Common myeloid progenitor, CD34-positive (primary cell): ENCODE measurements at regions not wholly inside any gene's neighbourhood (a gene's known extent, or its start where the extent isn't known, plus 50 kb on each side); places are given as distances from the start of the nearest gene placed in this dataset.
"Not testable (repeated sequence)": the region's sequence is repeated elsewhere in the genome, so short reads cannot be mapped to it uniquely, and the experiment has no call there.

Experiments used
- CTCF ChIA-PET: fragments of 350-600 bp; sonication (Branson Sonifier 250); formaldehyde crosslinking; loops from one replicate; lab custom pipeline; 2021; ENCODE audit warnings: antibody characterized with exemption; lab: Charles Lee
- POLR2A ChIA-PET: fragments of 350-600 bp; sonication (Branson Sonifier 250); formaldehyde crosslinking; loops from one replicate; lab custom pipeline; 2021; ENCODE audit warnings: antibody characterized with exemption; lab: Charles Lee
- DNase-seq, 3 donors: peaks; one replicate each; pipeline versions ENCODE4 v3.0.0 to v3.0.0-alpha.2; 2013
- H3K27ac ChIP-seq, 2 experiments: 1 replicate in 1 of 2; 2 replicates in 1 of 2; pipeline ENCODE4 v1.7.0; 2013; ENCODE audit warnings: inconsistent platforms in 2 of 2, low read length in 2 of 2, mild to moderate bottlenecking in 2 of 2, low read depth in 1 of 2, moderate library complexity in 1 of 2; ENCODE audit not compliant: severe bottlenecking in 2 of 2, insufficient read depth in 1 of 2, poor library complexity in 1 of 2
- H3K27me3 ChIP-seq, 5 experiments: replicated peaks in 2 of 5; 1 replicate in 3 of 5; 2 replicates in 2 of 5; pipeline versions ENCODE4 v1.6.1 to v1.7.0; 2013; ENCODE audit warnings: low read length in 4 of 5, mild to moderate bottlenecking in 2 of 5, moderate library complexity in 2 of 5, inconsistent platforms in 1 of 5; ENCODE audit not compliant: insufficient read depth in 5 of 5, control insufficient read depth in 4 of 5
- H3K36me3 ChIP-seq, 4 experiments: 1 replicate in 2 of 4; 2 replicates in 2 of 4; pipeline versions ENCODE4 v1.6.1 to v1.7.0; 2013; ENCODE audit warnings: low read length in 3 of 4, control low read depth in 1 of 4, mild to moderate bottlenecking in 1 of 4; ENCODE audit not compliant: control insufficient read depth in 4 of 4, insufficient read depth in 4 of 4
- H3K4me1 ChIP-seq, 4 experiments: 1 replicate in 3 of 4; 2 replicates in 1 of 4; pipeline versions ENCODE4 v1.6.1 to v1.7.1; 2013; ENCODE audit warnings: low read length in 3 of 4, mild to moderate bottlenecking in 3 of 4, control low read depth in 1 of 4, inconsistent platforms in 1 of 4, moderate library complexity in 1 of 4; ENCODE audit not compliant: control insufficient read depth in 4 of 4, insufficient read depth in 4 of 4; ENCODE audit errors: control extremely low read depth in 1 of 4
- H3K4me3 ChIP-seq, 7 experiments: 1 replicate in 4 of 7; 2 replicates in 3 of 7; pipeline versions ENCODE4 v1.5.1 to v1.7.0; 2013; ENCODE audit warnings: mild to moderate bottlenecking in 7 of 7, low read length in 6 of 7, moderate library complexity in 6 of 7, inconsistent platforms in 2 of 7, low read depth in 2 of 7, control low read depth in 1 of 7; ENCODE audit not compliant: insufficient read depth in 4 of 7, control insufficient read depth in 1 of 7; ENCODE audit errors: extremely low read depth in 1 of 7
- H3K9me3 ChIP-seq, 5 experiments: 1 replicate in 4 of 5; 2 replicates in 1 of 5; pipeline versions ENCODE4 v1.6.1 to v1.7.1; 2013; ENCODE audit warnings: low read length in 4 of 5, mild to moderate bottlenecking in 2 of 5, inconsistent platforms in 1 of 5, low read depth in 1 of 5, moderate library complexity in 1 of 5; ENCODE audit not compliant: control insufficient read depth in 4 of 5, insufficient read depth in 2 of 5; ENCODE audit errors: control extremely low read depth in 1 of 5
- WGBS: methylation state at CpG from one replicate; pipeline ENCODE4 v1.1.5; 2013; ENCODE audit not compliant: insufficient coverage; 5-methylcytosine and 5-hydroxymethylcytosine counted together

DNA sequence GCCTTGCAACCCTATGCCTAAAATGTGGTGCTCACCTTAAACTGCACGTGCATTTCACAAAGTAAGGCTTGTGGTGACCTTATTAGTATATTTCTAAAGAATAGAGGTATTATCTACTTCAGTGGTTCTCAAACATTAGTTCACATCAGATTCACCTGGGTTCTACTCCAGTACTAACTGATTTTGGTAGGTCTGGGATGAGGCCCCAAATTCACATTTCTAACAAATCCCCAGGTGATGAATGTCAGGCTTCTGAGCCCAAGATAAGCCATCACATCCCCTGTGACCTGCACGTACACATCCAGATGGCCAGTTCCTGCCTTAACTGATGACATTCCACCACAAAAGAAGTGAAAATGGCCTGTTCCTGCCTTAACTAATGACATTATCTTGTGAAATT, 329.1 kb upstream of the KCNMB2 start:
- H3K27ac ChIP-seq, H3K4me3 ChIP-seq, H3K4me1 ChIP-seq, POLR2A ChIA-PET, CTCF ChIA-PET, H3K9me3 ChIP-seq, DNase-seq, H3K27me3 ChIP-seq, H3K36me3 ChIP-seq: not testable (repeated sequence)
- WGBS: no CpG with 5 or more reads among the region's 2 CpGs

DNA sequence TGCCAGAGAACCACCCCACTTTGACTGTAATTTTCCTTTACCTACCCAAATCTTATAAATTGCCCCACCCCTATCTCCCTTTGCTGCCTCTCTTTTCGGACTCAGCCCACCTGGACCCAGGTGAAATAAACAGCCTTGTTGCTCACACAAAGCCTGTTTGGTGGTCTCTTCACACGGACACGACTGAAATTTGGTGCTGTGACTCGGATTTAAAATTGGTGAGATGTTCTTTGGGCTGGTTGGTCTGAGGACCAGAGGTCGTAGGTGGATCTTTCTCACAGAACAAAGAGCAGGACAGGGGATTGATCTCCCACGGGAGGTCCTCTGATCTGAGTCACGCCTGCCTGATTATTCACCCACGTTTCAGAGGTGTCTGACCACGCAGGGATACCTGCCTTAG, 328.6 kb upstream of the KCNMB2 start:
- H3K9me3 ChIP-seq, H3K4me3 ChIP-seq, DNase-seq, CTCF ChIA-PET, POLR2A ChIA-PET, H3K36me3 ChIP-seq, H3K4me1 ChIP-seq, H3K27ac ChIP-seq, H3K27me3 ChIP-seq: not testable (repeated sequence)
- WGBS: 98% methylated on average over 9 of the region's 9 CpGs

- POLR2A ChIA-PET, CTCF ChIA-PET, DNase-seq: not testable (repeated sequence)
These were observed 327.1 kb upstream of the KCNMB2 start for GRCh38 chr3:178209116-178209515.

GRCh38 chr3:178209618-178210017, 326.6 kb upstream of the KCNMB2 start:
- POLR2A ChIA-PET, H3K4me1 ChIP-seq, H3K27ac ChIP-seq, H3K9me3 ChIP-seq, DNase-seq, H3K27me3 ChIP-seq, CTCF ChIA-PET, H3K36me3 ChIP-seq, H3K4me3 ChIP-seq: not testable (repeated sequence)
- WGBS: 83% methylated on average over 2 of the region's 2 CpGs

More at GRCh38 chr3:178209116-178209515, 327.1 kb upstream of the KCNMB2 start:
- 100% methylated on average over 1 of the region's 1 CpG for WGBS
- H3K27ac ChIP-seq, H3K9me3 ChIP-seq, H3K36me3 ChIP-seq, H3K27me3 ChIP-seq, H3K4me3 ChIP-seq, H3K4me1 ChIP-seq: not testable (repeated sequence)

DNA sequence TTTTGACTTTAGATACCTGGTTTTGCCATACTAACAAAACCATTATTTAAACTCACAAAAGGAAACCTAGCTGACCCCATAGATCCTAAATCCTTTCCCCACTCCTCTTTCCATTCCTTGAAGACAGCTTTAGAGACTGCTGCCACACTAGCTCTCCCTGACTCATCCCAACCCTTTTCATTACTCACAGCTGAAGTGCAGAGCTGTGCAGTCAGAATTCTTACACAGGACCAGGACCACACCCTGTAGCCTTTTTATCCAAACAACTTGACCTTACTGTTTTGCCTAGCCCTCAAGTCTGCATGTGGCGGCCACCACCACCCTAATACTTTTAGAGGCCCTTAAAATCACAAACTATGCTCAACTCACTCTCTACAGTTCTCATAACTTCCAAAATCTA, 325.1 kb upstream of the KCNMB2 start:
- H3K4me1 ChIP-seq, H3K36me3 ChIP-seq, H3K27me3 ChIP-seq, H3K4me3 ChIP-seq, CTCF ChIA-PET, H3K27ac ChIP-seq, H3K9me3 ChIP-seq, POLR2A ChIA-PET, DNase-seq: not testable (repeated sequence)
- WGBS: 100% methylated on average over 1 of the region's 1 CpG

DNA sequence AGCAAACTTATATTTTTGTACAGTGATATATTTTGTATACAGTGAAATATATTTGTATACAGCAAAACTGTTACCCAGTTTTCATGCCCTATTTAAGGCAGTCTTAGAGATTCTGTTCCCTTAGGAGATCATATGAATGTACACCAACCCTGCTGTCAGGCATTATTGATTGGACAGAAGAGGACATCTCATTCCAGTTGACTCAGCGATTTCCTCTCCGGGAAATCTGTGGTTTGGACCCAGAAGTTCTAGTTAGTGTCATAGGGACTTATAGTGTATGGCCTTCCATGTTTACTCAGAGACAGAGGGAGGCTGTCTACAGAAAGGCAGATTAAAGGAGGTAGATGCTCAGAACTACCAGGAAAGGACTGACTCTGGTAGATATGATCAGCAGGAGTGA, 318.8 kb upstream of the KCNMB2 start:
- ChIA-PET POLR2A (no interaction called here), CTCF (no interaction called here)
- Histone ChIP-seq H3K27me3 (no peaks in the 10 kb centered on the region), H3K36me3 (no peaks in the 10 kb centered on the region), H3K4me3 (no peak overlapping the region), H3K27ac (no peak overlapping the region), H3K4me1 (no peaks in the 10 kb centered on the region), H3K9me3 (no peaks in the 10 kb centered on the region)
- WGBS: 88% methylated on average over 2 of the region's 2 CpGs
- no peak for DNase-seq

DNA sequence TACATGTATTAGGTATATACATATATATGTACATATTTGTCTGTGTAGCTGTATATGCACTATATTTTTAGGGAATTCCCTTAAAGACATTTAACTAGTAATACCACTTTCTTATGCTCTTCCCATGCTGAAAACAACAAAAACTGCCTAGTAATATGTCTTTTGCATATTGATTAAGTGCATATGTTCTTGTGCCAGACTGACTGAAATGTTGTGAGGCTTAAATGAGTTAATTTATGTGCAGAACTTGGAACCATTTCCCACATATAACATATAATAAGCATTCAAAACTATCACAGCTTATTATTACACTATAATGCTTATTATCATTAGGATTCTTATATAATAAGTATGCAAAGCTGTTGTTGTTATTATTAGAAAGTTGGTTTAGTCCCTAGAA, 318.0 kb upstream of the KCNMB2 start:
- Histone ChIP-seq H3K4me3 (no peak overlapping the region), H3K4me1 (no peaks in the 10 kb centered on the region), H3K27ac (no peak overlapping the region), H3K9me3 (no peaks in the 10 kb centered on the region), H3K36me3 (no peaks in the 10 kb centered on the region), H3K27me3 (no peaks in the 10 kb centered on the region)
- DNase-seq: no peak
- POLR2A ChIA-PET: no interaction called here
- CTCF ChIA-PET: no interaction called here
